Anterior cingulate cortex (tissue), 58 donors: ENCODE measurements at regions not wholly inside any gene's neighbourhood (a gene's known extent, or its start where the extent isn't known, plus 50 kb on each side); places are given as distances from the start of the nearest gene placed in this dataset.
"Not testable (repeated sequence)": the region's sequence is repeated elsewhere in the genome, so short reads cannot be mapped to it uniquely, and the experiment has no call there.

Experiments
- DNase-seq, 58 donors: peaks; one replicate each; lab custom pipeline; 2025; lab: John Stamatoyannopoulos, UW

DNA sequence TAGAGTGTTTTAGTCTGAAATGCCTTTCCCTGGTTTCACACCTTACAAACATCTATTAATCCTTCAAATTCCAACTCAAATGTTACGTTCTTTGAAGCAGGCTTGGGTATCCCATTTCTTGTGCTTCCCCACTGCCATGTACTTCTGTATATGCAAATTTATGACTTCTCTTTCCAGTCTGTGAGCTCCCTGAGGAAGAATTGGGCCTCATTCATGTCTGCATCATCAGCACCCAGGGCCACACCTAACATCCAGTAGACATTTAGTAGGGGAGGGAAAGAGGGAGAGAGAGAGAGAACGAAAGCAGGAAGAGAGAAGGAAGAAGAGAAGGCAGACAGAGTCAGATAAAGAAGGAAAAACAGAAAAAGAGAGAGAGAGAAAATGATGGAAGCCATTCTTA lies 53.3 kb upstream of the KY start:
- no peak for DNase-seq

DNA sequence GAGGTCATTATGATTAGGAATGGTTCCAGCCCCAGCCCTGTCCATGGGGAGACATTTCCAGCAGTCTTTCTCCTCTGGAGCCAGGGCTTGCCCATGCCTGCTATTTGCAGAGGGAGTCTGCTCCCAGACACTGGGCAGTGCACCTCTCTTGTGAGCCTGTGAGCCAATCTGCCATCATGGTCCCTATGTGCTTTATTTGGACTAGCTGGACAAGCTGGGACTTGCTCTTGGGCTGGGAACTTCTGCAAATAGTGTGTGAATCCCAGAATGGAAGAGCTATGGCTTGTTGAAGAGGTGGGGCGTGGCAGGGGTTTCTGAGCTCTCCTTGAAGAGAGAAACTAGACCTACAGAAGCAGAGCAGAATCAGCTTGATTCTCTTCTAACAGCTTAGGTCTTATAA lies 53.7 kb upstream of the KY start:
- DNase-seq: no peak

DNA sequence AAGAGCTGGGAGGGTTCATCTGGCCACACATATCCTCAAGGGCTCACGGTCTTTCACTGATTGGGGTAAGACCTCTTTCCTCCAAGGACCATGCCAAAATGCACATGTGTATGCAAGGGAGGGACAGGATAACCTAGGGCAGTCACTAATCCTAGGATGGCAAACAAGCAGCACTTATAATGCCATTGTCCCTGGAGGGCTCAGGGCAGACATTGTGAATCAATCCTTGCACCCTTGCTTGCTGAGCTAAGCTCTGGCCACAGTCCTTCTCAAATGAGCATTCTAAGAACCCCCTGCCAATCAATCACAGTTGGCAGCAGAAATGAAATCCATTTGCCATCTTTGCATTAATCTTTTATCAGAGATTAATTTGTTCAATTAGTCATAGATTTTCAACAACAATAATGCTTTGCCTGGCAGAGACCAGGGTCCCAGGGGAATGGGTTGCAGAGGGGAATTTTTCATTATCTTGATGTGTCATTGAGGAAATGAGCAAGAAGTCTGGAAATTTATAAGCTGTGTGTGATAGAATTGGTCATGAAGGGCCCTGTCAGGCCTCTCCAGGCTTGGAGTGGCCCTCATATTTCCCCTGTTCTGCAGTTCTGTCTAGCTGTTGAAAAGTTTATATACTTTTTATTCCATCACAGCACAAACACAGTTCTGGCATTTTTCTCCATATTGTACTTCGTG lies 57.2 kb upstream of the KY start:
- no peak for DNase-seq

- DNase-seq: no peak
These were observed 57.8 kb upstream of the KY start for GRCh38 chr3:134708671-134709070.

DNA sequence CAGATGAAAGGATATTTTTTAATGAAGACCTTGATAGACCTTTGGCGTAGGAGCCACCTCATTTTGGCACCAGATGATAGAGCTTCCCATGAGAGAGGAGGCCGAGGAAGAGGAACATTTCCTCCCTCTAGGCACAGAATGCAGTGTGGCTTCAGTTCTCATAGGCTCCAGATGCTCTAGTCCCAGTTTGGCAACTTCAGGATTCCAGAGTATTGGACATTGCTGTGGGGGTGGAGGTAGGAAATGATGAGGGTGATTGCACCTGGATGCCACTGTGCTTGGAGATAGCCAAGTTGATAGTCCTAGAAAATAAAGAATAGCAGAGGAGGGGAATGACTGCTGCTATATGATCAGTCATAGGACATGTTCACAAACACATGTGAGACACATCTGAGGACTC lies 58.3 kb upstream of the KY start:
- no peak for DNase-seq

DNA sequence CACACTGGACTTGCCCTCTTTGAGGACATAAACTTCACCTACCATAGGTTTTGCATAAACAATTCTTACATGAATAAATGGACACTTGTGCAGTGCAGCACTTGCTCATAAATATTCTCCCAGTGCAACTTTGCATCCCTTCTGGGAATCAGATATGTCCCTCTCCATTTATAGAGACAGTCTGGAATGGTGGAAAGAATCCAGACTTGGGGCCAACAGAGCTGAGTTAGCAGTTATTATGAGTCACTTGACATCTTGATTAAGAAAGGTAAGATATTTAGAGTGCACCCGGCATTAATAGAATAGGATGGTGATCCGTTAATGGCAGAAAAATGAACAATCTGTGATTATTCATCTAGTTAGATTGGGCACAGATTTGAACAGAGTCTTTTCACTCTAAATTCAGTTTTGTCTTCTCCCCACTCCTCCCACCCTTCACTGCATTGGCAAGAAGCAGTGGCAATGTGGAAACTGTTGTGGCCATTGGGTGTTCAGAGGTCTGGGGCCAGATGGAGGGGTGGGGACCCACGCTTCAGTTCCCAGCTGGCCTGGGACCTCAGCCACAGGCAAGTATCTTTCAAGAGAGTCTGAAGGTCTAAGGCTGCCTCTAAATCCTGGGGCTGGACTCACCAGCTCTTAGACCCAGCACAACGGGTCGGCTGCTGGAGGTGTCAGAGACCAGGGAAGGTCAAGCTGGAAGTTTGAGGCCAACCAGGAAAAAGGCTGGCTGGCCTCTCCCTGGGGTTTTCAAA lies 58.9 kb upstream of the KY start:
- DNase-seq: peak in 2 of 58 donors; percentile 6 to 12

DNA sequence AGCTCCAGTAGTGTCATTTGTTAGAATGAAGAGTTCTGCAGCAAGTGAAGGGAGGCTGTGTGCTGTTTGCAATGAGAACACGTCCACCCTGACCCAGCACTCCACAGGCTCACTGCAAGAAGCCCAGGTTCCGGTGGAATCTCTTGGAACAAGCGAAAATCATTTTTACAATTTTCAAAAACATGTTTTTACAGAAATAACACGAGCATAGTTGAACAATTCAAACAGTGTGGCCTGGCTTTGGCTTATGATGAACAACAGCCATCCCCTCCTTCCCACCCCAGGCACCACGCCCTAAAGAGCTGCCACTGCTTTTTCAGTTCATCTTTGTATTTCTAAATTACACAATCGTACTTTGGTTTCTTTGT lies 59.5 kb upstream of the KY start:
- DNase-seq: no peak

GRCh38 chr3:134711284-134711683 lies 60.5 kb upstream of the KY start:
- DNase-seq: no peak

DNA sequence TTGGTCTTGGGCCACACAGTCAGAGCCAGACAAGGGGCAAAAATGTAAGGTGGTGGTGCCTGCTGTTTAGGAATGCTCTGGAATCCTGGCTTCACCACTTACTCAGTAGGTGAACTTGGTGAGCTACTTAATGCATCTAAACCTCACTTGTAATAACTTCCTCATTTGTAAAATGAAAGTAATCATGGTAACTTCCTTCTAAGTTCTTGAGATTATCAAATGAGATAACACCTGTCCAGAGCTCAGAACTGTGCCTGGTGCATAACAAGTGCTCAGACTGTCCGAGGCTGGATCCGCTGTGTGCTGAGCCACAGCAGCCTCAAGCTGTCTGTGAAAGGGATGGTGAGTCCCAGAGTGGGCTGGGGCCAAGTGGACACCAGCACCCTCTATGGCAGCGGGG lies 62.8 kb upstream of the KY start:
- DNase-seq: no peak

DNA sequence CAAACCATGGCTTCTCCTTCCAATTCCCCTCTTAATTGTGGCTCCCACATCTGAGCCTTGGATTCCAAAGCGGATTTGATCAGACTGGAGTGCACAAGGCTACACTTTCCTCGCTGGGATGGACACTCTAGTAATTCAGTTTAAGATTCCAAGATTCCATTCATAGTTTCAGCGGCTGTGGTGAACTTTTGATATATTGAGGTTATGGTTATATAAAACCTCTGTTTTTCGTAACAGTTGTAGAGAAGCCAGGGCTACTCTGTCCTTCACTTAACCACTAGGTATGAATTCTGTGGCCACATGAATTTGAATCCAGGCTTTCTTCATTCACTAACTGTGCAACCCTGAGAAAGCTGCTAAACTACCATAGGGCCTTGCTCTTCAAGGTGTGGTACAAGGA lies 67.9 kb upstream of the KY start:
- no peak for DNase-seq

GRCh38 chr3:134721214-134721613 lies 70.4 kb upstream of the KY start:
- no peak for DNase-seq

GRCh38 chr3:134722969-134723368 lies 72.1 kb upstream of the EPHB1 start:
- no peak for DNase-seq

GRCh38 chr3:134729649-134730048 lies 65.4 kb upstream of the EPHB1 start:
- DNase-seq: no peak

- no peak for DNase-seq
These were observed 57.5 kb upstream of the EPHB1 start for GRCh38 chr3:134737516-134737915.

DNA sequence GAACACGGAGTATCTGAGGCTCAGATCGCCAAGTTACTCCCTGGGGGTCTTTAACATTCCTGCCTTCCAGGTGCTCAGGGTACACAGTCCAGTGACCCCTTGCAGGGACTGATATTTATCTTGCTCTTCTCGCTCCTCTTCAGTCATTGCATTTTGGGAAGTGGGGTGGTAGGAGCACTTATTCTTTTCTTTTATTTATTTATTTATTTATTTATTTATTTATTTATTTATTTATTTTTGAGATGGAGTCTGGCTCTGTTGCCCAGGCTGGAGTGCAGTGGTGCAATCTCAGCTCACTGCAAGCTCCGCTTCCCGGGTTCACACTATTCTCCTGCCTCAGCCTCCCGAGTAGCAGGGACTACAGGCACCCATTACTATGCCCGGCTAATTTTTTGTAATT lies 55.0 kb upstream of the EPHB1 start:
- not testable (repeated sequence) for DNase-seq

DNA sequence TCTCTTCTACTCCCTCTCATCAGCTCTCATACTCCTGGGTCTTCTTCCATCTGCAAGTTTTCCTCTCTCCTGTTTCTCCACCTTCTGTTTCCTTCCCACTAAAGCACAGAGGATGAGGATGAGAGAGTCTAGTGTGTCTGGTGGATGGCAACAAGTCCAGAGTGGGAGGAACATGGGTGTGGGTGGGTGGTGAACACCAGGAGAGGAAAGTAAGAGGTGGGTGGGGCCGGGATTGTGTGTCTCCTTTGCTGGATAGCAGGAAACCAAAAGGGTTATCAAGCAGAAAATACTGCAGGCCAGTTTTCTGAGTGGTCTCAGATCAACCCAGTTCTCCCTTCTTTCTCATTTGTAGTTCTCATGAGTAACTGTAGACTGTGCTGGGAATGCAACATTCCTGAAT lies 52.9 kb upstream of the EPHB1 start:
- no peak for DNase-seq

DNA sequence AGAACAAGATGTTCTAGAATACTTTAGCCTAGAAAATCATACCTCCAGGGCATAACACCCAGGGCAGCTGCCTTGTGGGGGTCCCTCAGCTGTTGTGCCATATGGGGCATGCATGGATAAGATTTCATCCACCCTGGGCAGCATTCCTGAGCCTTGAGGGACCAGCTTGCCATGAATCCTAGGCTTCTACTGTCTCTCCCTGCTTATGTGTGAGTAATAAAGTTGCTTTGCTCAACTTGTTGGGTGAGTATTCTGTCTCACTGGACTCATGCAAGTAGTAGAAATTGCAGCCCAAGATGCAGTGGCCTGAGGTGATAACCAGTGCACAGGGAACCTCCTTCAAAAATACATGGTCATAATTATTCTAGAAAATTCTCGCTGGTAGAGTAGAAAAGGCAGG lies 52.1 kb upstream of the EPHB1 start:
- DNase-seq: no peak
